H7 (cell line): ENCODE measurements at regions not wholly inside any gene's neighbourhood (a gene's known extent, or its start where the extent isn't known, plus 50 kb on each side); places are given as distances from the start of the nearest gene placed in this dataset.

Experiments
- DNase-seq: peaks from one replicate; pipeline ENCODE4 v3.0.0; 2012
- H3K27me3 ChIP-seq: 2 replicates; pipeline ENCODE4 v1.6.0; 2011; ENCODE audit warnings: mild to moderate bottlenecking, low read length; ENCODE audit not compliant: control insufficient read depth, insufficient read depth
- H3K36me3 ChIP-seq: replicated peaks from 2 replicates; pipeline ENCODE4 v1.5.1; 2011; ENCODE audit warnings: low read length; ENCODE audit not compliant: control insufficient read depth, insufficient read depth
- H3K4me3 ChIP-seq: 2 replicates; pipeline ENCODE4 v1.5.1; 2011; ENCODE audit warnings: low read depth, mild to moderate bottlenecking, control low read depth, low read length, moderate library complexity; ENCODE audit not compliant: insufficient read depth

DNA sequence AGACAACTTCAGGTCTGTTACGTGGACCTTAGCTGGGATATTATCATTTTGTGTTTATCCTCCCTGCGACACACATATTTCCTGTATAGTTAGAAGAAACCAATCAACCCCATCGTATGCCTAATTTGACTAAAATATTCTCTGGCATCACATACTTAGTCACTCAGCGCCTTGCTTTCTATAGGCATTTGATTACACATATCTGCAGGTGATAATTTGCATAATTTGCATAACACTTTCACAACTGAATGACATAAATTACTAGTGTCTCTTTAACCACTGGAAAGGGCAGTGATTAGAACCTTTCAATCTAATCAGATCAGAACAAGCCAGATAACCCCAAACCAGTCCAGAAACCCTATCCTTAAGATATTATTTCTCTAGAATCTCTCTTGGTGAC, 390.2 kb downstream of the TLR4 start:
- DNase-seq = no peak

DNA sequence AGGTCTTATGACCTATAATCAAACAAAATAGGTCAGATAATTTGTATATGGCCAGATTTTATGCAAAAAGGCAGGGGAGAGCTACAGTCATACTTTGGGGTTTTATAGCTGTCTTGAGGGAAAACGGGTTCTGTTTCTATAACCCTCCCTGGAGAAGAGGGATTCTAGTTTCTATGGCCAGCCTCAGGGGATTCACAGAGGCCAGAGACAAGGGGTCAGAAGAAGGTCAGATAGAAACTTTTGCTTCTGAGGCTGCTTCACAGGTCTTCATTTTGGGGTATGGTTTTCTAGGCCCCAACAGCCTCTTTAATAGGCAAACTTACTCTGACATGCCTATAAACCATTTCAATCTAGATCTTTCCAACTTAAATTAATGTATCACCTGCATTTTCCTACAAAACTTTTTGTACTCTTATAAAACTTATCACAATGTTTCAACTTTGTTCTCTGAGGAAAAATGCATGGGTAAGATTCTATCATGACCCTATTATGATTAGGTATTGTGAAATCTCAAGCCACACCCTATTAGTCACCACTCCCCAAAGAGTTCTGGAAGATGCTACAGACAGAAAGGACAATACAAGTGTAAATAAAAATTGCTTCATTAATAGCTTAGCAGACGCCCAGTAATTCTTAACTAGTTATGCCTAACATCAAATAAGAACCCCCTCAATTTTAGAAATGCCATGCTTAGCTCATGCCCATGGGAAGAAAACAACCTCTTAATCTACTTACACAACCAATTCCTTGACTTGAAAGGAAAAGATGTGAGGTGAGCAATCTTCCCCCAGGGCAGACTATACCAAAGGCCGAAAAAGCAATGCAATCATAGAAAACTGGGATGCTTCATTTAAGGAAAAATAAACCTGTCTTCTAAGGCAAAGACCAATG, 396.6 kb downstream of the TLR4 start:
- Histone ChIP-seq H3K27me3 (no peaks in the 10 kb centered on the region), H3K4me3 (no peak overlapping the region), H3K36me3 (no peaks in the 10 kb centered on the region)
- DNase-seq = no peak

More for the DNA sequence above, 390.2 kb downstream of the TLR4 start:
- no peak overlapping the region for H3K4me3 ChIP-seq
- H3K27me3 ChIP-seq = no peaks in the 10 kb centered on the region
- no peaks in the 10 kb centered on the region for H3K36me3 ChIP-seq

DNA sequence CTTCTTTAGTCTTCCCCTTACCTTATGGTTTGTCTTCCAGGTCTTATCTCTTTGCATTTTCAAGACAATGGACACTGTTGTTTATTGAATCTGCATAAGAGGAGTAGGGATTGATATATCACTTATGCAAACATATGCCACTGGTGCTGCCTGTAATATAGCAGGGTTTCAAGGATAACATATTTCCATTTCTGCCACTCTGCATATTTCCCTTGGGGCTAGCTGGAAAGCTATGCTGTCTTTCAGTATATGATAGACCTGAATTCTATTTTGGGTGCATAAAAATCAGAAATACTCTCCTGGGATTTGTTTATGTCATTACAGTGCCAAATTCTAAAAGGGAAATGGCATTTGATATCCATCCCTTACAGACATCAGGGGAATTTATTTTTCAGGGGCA, 400.2 kb downstream of the TLR4 start:
- Histone ChIP-seq H3K36me3 (no peaks in the 10 kb centered on the region), H3K27me3 (no peaks in the 10 kb centered on the region), H3K4me3 (no peak overlapping the region)
- DNase-seq = no peak

DNA sequence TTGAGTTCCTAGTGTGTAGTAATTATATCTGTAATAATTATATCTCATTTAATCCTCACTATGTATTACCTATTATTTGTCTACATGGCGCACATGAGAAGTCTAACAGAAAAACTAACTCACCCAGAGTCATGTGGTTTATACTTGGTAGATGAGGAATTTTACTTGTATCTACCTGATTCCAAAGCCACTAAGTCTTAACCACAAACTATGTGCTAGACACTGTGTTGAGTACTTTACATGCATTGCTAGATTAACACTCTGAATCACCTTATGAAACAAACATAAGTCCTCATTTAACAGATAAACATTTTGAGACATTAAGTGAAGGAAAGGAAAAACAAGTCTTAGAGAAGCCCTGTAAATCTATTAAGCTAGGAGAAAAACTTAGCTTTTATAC, 404.8 kb downstream of the TLR4 start:
- H3K36me3 ChIP-seq = no peaks in the 10 kb centered on the region
- DNase-seq = no peak
- no peak overlapping the region for H3K4me3 ChIP-seq
- H3K27me3 ChIP-seq = no peaks in the 10 kb centered on the region

DNA sequence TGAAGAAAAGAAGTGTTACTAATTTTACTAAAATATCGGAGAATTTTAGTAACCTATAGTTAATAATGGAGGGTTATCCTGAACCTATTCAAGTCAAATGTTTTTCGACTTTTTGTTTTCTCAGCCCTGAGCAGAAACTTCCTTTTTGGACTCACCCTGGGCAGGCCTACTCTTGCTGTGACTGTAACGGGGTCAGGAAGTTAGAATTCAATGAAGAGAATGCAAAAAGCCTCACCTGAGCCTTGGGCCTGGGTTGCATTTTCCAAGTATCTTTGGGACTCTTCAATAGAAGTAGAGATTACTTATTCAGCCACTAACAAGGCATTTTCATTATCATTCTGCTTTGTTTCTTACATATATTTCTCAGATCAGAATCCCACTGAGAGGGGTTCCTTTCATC, 405.3 kb downstream of the TLR4 start:
- no peaks in the 10 kb centered on the region for H3K36me3 ChIP-seq
- H3K4me3 ChIP-seq = no peak overlapping the region
- peak; percentile 1 for DNase-seq
- no peaks in the 10 kb centered on the region for H3K27me3 ChIP-seq

DNA sequence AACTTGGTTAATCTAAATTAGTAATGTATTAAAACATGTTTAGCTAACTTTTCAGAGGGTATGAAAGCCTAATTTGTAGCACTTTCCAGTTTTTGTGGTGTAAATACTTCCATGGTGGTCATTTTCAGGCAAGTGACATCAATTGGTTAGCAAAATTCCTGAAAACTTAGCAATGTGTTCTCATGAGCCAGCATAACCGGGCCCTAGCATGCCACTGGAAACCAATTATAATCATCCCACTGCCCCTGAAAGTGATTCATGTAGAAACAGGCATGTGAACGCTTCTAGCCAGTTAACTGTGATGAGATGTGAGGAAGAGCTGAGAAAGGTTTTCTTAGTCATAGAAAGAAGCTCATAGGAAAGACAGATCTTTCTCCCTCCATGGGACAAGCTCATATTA, 417.2 kb downstream of the TLR4 start:
- no peak for DNase-seq
- H3K36me3 ChIP-seq = no peaks in the 10 kb centered on the region
- no peak overlapping the region for H3K4me3 ChIP-seq
- no peaks in the 10 kb centered on the region for H3K27me3 ChIP-seq

DNA sequence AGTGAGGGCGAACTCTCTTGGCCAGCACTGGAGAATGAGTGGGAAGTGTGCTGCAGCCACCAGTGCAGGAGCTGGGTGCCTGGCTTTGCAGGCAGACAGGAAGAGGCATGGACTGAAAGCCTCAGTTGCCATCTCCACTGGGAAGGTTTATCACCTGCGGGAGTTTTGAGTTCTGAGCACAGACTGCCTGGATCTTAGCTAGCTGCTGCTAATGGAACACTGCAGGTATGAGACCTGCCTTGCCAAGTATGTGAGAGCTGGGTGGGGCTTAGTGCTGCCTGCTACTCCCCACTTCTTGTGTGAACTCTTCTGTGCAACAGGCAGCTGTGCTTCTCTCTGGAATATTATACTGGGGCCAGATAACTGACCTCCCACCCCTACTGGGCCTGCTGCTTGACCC, 424.1 kb downstream of the TLR4 start:
- Histone ChIP-seq H3K4me3 (no peak overlapping the region), H3K27me3 (no peaks in the 10 kb centered on the region), H3K36me3 (no peaks in the 10 kb centered on the region)
- no peak for DNase-seq

DNA sequence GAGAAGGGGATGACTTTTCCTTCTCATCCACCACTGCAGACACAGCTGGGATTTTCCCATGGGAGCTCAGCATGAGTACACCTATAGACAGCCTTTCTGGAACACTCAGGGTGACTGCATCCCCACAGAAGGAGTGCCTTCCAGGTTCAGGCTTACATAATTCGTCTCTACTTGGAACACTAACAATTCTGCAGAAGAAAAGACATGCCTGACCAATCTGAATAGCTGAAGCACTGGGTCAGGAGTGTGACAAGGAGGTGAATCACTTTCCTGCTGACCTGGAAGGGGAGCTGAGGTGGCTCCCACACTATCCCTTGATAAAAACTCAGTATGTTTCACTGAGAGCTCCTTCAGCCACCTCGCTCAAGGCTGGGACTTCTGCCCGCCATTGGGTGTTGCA, 425.3 kb downstream of the TLR4 start:
- Histone ChIP-seq H3K27me3 (no peaks in the 10 kb centered on the region), H3K4me3 (no peak overlapping the region), H3K36me3 (no peaks in the 10 kb centered on the region)
- DNase-seq = no peak

DNA sequence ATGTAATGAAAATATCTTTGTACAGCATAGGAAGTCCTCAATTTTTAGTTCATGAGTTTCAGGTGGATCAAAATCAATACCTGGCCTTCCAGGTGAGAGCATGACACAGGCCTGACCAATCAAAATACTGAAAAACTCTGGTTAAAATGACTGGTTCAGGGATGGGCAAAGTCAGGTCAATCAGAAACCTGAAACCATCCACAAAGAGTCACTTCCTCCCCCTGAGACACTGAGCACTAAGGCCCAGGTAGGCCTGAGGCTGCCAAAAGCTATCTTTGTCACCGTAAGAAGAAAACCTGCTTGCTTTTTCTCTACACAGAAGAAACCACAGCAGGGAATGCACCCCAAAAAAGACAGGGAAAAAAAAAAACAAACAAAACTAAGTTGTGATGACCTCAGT, 444.8 kb downstream of the TLR4 start:
- Histone ChIP-seq H3K27me3 (no peaks in the 10 kb centered on the region), H3K4me3 (no peak overlapping the region), H3K36me3 (no peaks in the 10 kb centered on the region)
- no peak for DNase-seq

DNA sequence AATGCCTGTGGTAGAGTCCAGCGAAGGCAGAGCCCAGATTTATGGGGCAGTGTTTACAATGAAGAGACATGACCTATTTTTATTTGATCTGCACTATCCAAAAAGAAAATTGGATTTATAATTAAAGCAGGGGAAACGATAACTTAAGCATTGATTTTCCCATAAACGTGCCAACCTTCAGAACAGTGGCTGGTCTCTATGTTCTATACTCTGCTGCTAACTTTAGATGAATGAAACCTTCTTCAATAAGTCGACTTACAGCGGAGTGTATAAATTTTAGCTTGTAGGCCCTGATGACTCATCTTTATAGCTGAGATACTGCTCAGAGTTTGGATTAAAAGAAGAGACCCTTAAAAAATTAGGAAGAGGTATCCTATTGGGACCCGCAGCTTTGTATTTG, 452.6 kb downstream of the TLR4 start:
- Histone ChIP-seq H3K36me3 (no peaks in the 10 kb centered on the region), H3K4me3 (no peak overlapping the region), H3K27me3 (no peaks in the 10 kb centered on the region)
- no peak for DNase-seq

DNA sequence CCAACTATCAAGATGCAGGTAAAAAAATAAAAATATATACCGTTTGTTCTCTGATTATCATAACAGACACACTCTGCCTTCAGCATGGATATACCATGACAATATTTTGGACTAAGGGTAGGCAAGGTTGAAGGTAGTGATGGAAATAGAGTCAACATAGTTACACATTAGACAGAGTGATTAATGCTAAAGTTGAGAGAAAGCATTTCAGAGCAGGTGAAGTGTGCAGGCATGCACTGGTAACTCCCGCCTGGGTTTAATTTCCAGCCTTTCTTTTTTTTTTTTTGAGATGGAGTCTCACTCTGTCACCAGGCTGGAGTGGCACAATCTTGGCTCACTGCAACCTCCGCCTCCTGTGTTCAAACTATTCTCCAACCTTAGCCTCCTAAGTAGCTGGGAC, 458.5 kb downstream of the TLR4 start:
- no peak for DNase-seq
- no peaks in the 10 kb centered on the region for H3K36me3 ChIP-seq
- no peaks in the 10 kb centered on the region for H3K27me3 ChIP-seq
- no peak overlapping the region for H3K4me3 ChIP-seq

DNA sequence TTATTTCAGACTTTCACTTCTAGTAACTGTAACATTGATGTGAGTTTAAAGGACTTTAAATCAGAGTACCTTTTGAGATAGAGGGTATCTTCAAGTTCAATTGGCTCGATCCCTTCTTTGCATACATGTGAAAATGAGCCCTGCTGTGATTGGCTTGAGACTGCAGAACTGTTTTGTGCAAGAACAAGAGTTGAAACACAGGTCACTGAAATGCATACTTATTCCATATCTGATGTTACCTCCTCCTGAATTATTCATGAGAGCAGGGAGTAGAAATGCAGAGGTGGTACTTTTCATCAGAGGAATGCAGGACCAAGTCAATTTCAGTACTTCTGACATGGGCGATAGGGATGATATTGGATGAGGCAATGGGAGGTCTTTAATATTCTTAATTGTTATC, 459.5 kb downstream of the TLR4 start:
- H3K36me3 ChIP-seq = no peaks in the 10 kb centered on the region
- no peaks in the 10 kb centered on the region for H3K27me3 ChIP-seq

DNA sequence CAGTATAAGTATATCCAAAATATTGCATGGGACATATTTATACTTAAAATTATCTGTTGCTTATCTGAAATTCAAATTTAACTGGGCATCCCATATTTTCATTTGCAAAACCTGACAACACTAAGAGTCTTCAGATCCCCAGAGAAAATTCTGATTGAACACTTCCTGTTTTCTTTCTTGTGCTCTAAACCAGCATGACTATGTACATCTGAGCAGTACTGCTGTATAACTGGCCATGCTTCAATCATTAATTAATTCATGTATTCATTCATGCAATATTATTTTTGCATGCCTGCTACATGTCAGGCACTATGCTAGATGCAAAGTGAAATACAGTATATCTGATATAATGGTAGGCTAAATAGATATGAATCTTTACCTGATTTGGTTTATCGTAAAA, 461.2 kb downstream of the TLR4 start:
- no peak for DNase-seq
- no peak overlapping the region for H3K4me3 ChIP-seq
- H3K36me3 ChIP-seq = no peaks in the 10 kb centered on the region
- no peaks in the 10 kb centered on the region for H3K27me3 ChIP-seq

More for the DNA sequence above, 459.5 kb downstream of the TLR4 start:
- no peak overlapping the region for H3K4me3 ChIP-seq
- no peak for DNase-seq

DNA sequence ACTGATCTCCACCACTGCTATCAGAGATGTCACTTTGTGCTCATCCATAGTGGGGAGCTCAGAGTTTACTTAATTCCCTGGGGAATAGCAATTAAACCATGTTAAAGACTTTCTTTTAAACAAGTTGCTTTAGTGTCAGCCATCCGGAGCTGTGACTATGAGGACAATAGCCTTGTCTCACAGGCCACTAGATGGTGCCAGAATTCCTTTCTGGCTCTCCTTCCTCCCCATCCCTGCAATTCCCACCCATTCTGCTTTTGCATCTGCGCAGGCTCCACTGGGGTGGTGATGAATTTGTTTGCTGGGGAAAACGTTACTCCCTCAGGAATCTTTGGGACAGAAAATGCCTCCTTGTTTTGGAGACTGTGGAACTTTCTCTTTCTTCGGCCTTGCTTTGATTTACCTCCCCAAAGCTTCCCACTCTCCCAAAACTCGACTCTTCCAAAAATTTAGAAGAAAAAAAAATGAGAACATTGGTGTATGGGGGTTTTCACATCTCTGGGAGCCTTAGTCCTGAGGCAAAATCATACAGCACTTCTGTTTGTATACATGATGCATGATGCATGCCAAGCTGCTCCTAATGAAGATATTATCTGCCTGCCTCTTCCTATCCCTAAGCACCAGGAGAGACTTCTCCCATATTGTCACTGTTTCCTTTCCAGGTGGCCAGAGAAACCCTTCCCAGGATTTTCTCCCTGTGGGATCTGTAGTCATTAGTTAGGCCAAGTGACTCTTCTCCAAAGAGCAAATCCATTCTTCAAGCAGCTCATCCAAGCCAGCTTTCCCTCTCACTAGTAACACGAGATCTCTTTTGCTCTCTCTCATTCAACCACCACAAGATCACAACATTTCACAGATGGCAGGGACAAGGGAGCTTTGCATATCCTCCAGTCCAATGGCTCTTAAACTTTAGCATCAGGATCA, 466.1 kb downstream of the TLR4 start:
- peak; percentile 36 for DNase-seq
- no peaks in the 10 kb centered on the region for H3K36me3 ChIP-seq
- no peak overlapping the region for H3K4me3 ChIP-seq
- no peaks in the 10 kb centered on the region for H3K27me3 ChIP-seq

DNA sequence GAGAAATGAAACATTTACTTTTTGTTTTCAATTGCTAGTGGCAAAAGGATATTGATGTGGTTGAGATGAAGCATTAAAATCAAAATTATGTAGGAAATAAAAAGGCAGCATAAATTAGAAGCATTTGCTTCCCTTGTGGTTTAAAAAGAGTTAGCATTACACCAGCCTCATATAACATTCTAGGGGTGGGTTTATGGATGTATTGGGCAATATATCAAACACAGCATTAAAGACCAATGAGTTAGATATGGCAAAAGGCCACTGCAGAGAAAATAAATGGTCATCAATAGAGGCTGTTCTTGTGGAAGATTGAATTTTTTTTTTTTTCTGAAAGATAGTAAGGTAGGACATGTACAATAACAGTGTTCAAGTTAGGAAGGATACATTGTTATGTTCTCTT, 473.0 kb downstream of the TLR4 start:
- DNase-seq = no peak
- H3K27me3 ChIP-seq = no peaks in the 10 kb centered on the region
- no peak overlapping the region for H3K4me3 ChIP-seq
- no peaks in the 10 kb centered on the region for H3K36me3 ChIP-seq
